ENCODE measurements at regions not wholly inside any gene's neighbourhood (a gene's known extent, or its start where the extent isn't known, plus 50 kb on each side); places are given as distances from the start of the nearest gene placed in this dataset.

- TF ChIP-seq SP1 (IDR thresholded peaks at IDR 0.05), result no peak
- TF ChIP-seq CTBP1 (IDR thresholded peaks at IDR 0.05; ENCODE audit: borderline replicate concordance), result no peak
- no peak for TF ChIP-seq FOXK2 (IDR thresholded peaks at IDR 0.05)
- no peak for TF ChIP-seq NFRKB (IDR thresholded peaks at IDR 0.05)
- TF ChIP-seq SUZ12 (IDR thresholded peaks at IDR 0.05), result no peak
Measured at GRCh38 chr2:23299476-23300195, 85.3 kb upstream of the KLHL29 start.
